Loucy (cell line): ENCODE measurements at regions not wholly inside any gene's neighbourhood (a gene's known extent, or its start where the extent isn't known, plus 50 kb on each side); places are given as distances from the start of the nearest gene placed in this dataset.

ENCODE experiments used
- EZH2phosphoT487 ChIP-seq: fragments of 200-600 bp; IDR thresholded peaks from 2 replicates; pipeline ENCODE4 v1.6.1; 2018; ENCODE audit warnings: antibody characterized with exemption, mild to moderate bottlenecking, moderate library complexity, borderline replicate concordance
- TF ChIP-seq, protein P1 (sequence below): fragments of 200-600 bp; sonication (generic); conservative IDR thresholded peaks from 2 replicates; pipeline ENCODE4 v1.5.1; 2014; ENCODE audit warnings: mild to moderate bottlenecking, antibody characterized with exemption, low read length

DNA sequence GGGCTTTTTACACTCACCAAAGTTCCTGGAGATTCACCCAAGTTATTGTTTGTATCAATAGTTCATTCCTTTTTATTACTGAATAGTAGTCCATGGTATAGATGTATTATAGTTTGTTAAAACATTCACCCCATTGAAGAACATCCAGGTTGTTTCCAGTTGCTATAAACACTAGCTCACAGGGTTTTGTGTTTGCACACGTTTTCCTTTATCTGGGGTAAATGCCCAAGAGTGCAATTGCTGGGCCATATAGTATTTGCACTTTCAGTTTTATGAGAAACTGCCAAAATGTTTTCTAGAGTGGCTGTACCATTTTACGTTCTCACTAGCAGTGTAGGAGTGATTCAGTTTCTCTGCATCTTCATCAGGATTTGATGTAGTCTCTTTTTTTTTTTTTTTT is 57.1 kb downstream of the CBLL2 start:
- TF ChIP-seq, protein P1, sequence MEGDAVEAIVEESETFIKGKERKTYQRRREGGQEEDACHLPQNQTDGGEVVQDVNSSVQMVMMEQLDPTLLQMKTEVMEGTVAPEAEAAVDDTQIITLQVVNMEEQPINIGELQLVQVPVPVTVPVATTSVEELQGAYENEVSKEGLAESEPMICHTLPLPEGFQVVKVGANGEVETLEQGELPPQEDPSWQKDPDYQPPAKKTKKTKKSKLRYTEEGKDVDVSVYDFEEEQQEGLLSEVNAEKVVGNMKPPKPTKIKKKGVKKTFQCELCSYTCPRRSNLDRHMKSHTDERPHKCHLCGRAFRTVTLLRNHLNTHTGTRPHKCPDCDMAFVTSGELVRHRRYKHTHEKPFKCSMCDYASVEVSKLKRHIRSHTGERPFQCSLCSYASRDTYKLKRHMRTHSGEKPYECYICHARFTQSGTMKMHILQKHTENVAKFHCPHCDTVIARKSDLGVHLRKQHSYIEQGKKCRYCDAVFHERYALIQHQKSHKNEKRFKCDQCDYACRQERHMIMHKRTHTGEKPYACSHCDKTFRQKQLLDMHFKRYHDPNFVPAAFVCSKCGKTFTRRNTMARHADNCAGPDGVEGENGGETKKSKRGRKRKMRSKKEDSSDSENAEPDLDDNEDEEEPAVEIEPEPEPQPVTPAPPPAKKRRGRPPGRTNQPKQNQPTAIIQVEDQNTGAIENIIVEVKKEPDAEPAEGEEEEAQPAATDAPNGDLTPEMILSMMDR, result no peak
- no peak for TF ChIP-seq EZH2phosphoT487
